WTC11 (cell line): ENCODE measurements at regions not wholly inside any gene's neighbourhood (a gene's known extent, or its start where the extent isn't known, plus 50 kb on each side); places are given as distances from the start of the nearest gene placed in this dataset.

Experiments used
- ATAC-seq: fragments of 200-7000 bp; cut with Tn5 transposase; 2 replicates; pipeline ENCODE4 v1.10.0; 2021; ENCODE audit warnings: mild to moderate bottlenecking, moderate library complexity
- CTCF ChIA-PET: fragments of 300-600 bp; sonication (Branson Sonifier 250); formaldehyde crosslinking; loops from one replicate; lab custom pipeline; 2021; ENCODE audit warnings: antibody characterized with exemption; lab: Charles Lee
- POLR2A ChIA-PET: fragments of 350-600 bp; sonication (Branson Sonifier 250); formaldehyde crosslinking; loops from one replicate; lab custom pipeline; 2021; ENCODE audit warnings: antibody characterized with exemption; lab: Charles Lee
- DNase-seq: peaks from one replicate; pipeline ENCODE4 v3.0.0; 2021; ENCODE audit warnings: low spot score
- H3K27ac Mint-ChIP-seq: 2 replicates; pipeline ENCODE4 v1.8.0; 2021; ENCODE audit warnings: mixed read lengths
- H3K27me3 Mint-ChIP-seq: 2 replicates; pipeline ENCODE4 v1.8.0; 2021; ENCODE audit warnings: low read depth, mild to moderate bottlenecking, moderate library complexity, mixed read lengths
- H3K36me3 Mint-ChIP-seq: 2 replicates; pipeline ENCODE4 v1.8.0; 2021; ENCODE audit warnings: mixed read lengths
- H3K4me1 Mint-ChIP-seq: 2 replicates; pipeline ENCODE4 v1.8.0; 2022; ENCODE audit warnings: mixed read lengths
- H3K4me3 Mint-ChIP-seq: 2 replicates; pipeline ENCODE4 v1.8.0; 2021; ENCODE audit warnings: mild to moderate bottlenecking, moderate library complexity, mixed read lengths
- H3K9me3 Mint-ChIP-seq: 2 replicates; pipeline ENCODE4 v1.8.0; 2021; ENCODE audit warnings: mixed read lengths
- CREB1 ChIP-seq: sonication (generic); formaldehyde crosslinking; IDR thresholded peaks from 2 replicates; pipeline ENCODE4 v1.8.0; 2023; ENCODE audit warnings: mild to moderate bottlenecking, missing genetic modification reagents
- ELF4 ChIP-seq: sonication (generic); formaldehyde crosslinking; IDR thresholded peaks from 2 replicates; pipeline ENCODE4 v1.8.1; 2022; ENCODE audit warnings: low read depth, mild to moderate bottlenecking, moderate library complexity, missing genetic modification reagents
- FOXP1 ChIP-seq: sonication (generic); formaldehyde crosslinking; IDR thresholded peaks from 2 replicates; pipeline ENCODE4 v1.8.0; 2022; ENCODE audit warnings: missing genetic modification reagents, mild to moderate bottlenecking, moderate library complexity, borderline replicate concordance
- GTF2I ChIP-seq: fragments of 250-450 bp; sonication (Bioruptor Pico); conservative IDR thresholded peaks from 2 replicates; pipeline ENCODE4 v1.4.0; 2021; ENCODE audit warnings: mild to moderate bottlenecking
- HMGA2 ChIP-seq: fragments of 250-450 bp; sonication (Bioruptor Pico); IDR thresholded peaks from 2 replicates; pipeline ENCODE4 v1.4.0; 2021; ENCODE audit warnings: mild to moderate bottlenecking, moderate library complexity
- MYBL2 ChIP-seq: sonication (generic); formaldehyde crosslinking; IDR thresholded peaks from 2 replicates; pipeline ENCODE4 v1.8.1; 2023; ENCODE audit warnings: mild to moderate bottlenecking, moderate library complexity, missing genetic modification reagents
- NR1H2 ChIP-seq: sonication (generic); formaldehyde crosslinking; IDR thresholded peaks from 2 replicates; pipeline ENCODE4 v1.9.0; 2021; ENCODE audit warnings: mild to moderate bottlenecking, moderate library complexity, missing genetic modification reagents
- NR3C1 ChIP-seq: sonication (generic); formaldehyde crosslinking; conservative IDR thresholded peaks from 2 replicates; pipeline ENCODE4 v1.8.1; 2023; ENCODE audit warnings: low read depth, mild to moderate bottlenecking, missing genetic modification reagents
- RORB ChIP-seq: fragments of 250-450 bp; sonication (Bioruptor Pico); IDR thresholded peaks from 2 replicates; pipeline ENCODE4 v1.9.0; 2021; ENCODE audit warnings: mild to moderate bottlenecking
- TEAD4 ChIP-seq: sonication (generic); formaldehyde crosslinking; IDR thresholded peaks from 2 replicates; pipeline ENCODE4 v1.8.0; 2022; ENCODE audit warnings: mild to moderate bottlenecking, missing genetic modification reagents
- ZNF317 ChIP-seq: sonication (generic); formaldehyde crosslinking; IDR thresholded peaks from 2 replicates; pipeline ENCODE4 v1.8.1; 2023; ENCODE audit warnings: low read depth, mild to moderate bottlenecking, moderate library complexity, missing genetic modification reagents, borderline replicate concordance
- ZNF423 ChIP-seq: fragments of 250-450 bp; sonication (Bioruptor Pico); IDR thresholded peaks from 2 replicates; pipeline ENCODE4 v2.1.2; 2022; ENCODE audit warnings: mild to moderate bottlenecking, moderate library complexity
- TF ChIP-seq, protein P1 (sequence below): sonication (generic); formaldehyde crosslinking; IDR thresholded peaks from 2 replicates; pipeline ENCODE4 v1.8.0; 2023; ENCODE audit warnings: mild to moderate bottlenecking, missing genetic modification reagents
- TF ChIP-seq, protein P2 (sequence below): fragments of 250-450 bp; sonication (Bioruptor Pico); IDR thresholded peaks from 2 replicates; pipeline ENCODE4 v1.9.0; 2021; ENCODE audit warnings: mild to moderate bottlenecking, borderline replicate concordance
- TF ChIP-seq, protein P3 (sequence below): sonication (generic); formaldehyde crosslinking; IDR thresholded peaks from 2 replicates; pipeline ENCODE4 v1.8.0; 2023; ENCODE audit warnings: missing genetic modification reagents
- TF ChIP-seq, protein P4 (sequence below): fragments of 250-450 bp; sonication (Bioruptor Pico); conservative IDR thresholded peaks from 2 replicates; pipeline ENCODE4 v1.9.0; 2021; ENCODE audit warnings: mild to moderate bottlenecking
- TF ChIP-seq, protein P5 (sequence below): sonication (generic); formaldehyde crosslinking; IDR thresholded peaks from 2 replicates; pipeline ENCODE4 v1.8.1; 2023; ENCODE audit warnings: mild to moderate bottlenecking, missing genetic modification reagents, moderate library complexity
- TF ChIP-seq, protein P6 (sequence below): sonication (generic); formaldehyde crosslinking; IDR thresholded peaks from 2 replicates; pipeline ENCODE4 v1.8.1; 2022; ENCODE audit warnings: missing genetic modification reagents, borderline replicate concordance

DNA sequence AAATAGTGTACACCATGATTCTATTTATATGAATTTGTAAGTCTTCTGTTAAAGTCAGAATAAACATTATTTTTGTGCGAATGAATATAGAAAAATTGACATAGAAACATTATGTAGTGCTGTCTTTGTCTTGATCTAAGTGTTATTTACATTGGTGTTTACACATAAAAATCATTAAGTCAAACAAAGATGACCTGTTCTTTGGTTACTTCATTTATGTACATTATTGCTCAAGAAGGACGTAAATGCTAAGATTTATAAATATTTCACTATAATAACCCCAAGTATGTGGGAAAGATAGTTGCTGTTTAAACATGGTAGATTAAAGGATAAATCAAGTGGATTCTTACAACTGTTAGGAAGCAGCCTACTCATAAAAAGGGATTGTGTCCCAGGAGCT is 536.8 kb upstream of the DSEL start:
- Mint-ChIP-seq H3K27me3 (no peaks in the 10 kb centered on the region), H3K9me3 (peaks cover 5% of the 10 kb centered on the region; the same call in 1 of the 2 replicates), H3K27ac (no peak overlapping the region), H3K36me3 (no peaks in the 10 kb centered on the region), H3K4me3 (no peak overlapping the region), H3K4me1 (peaks cover 12% of the 10 kb centered on the region)
- CTCF ChIA-PET: no interaction called here
- ATAC-seq (no peak), DNase-seq (no peak)
- TF ChIP-seq, protein P1, sequence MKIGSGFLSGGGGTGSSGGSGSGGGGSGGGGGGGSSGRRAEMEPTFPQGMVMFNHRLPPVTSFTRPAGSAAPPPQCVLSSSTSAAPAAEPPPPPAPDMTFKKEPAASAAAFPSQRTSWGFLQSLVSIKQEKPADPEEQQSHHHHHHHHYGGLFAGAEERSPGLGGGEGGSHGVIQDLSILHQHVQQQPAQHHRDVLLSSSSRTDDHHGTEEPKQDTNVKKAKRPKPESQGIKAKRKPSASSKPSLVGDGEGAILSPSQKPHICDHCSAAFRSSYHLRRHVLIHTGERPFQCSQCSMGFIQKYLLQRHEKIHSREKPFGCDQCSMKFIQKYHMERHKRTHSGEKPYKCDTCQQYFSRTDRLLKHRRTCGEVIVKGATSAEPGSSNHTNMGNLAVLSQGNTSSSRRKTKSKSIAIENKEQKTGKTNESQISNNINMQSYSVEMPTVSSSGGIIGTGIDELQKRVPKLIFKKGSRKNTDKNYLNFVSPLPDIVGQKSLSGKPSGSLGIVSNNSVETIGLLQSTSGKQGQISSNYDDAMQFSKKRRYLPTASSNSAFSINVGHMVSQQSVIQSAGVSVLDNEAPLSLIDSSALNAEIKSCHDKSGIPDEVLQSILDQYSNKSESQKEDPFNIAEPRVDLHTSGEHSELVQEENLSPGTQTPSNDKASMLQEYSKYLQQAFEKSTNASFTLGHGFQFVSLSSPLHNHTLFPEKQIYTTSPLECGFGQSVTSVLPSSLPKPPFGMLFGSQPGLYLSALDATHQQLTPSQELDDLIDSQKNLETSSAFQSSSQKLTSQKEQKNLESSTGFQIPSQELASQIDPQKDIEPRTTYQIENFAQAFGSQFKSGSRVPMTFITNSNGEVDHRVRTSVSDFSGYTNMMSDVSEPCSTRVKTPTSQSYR (CRISPR knock-in tag): no peak
- TF ChIP-seq FOXP1 (CRISPR knock-in tag) (no peak), HMGA2 (CRISPR knock-in tag) (no peak), ZNF423 (CRISPR knock-in tag) (no peak), RORB (no peak), TEAD4 (CRISPR knock-in tag) (no peak), NR3C1 (CRISPR knock-in tag) (no peak), GTF2I (CRISPR knock-in tag) (no peak), CREB1 (CRISPR knock-in tag) (no peak), ZNF317 (CRISPR knock-in tag) (no peak), MYBL2 (CRISPR knock-in tag) (no peak), ELF4 (CRISPR knock-in tag) (no peak), NR1H2 (no peak)
- TF ChIP-seq, protein P2, sequence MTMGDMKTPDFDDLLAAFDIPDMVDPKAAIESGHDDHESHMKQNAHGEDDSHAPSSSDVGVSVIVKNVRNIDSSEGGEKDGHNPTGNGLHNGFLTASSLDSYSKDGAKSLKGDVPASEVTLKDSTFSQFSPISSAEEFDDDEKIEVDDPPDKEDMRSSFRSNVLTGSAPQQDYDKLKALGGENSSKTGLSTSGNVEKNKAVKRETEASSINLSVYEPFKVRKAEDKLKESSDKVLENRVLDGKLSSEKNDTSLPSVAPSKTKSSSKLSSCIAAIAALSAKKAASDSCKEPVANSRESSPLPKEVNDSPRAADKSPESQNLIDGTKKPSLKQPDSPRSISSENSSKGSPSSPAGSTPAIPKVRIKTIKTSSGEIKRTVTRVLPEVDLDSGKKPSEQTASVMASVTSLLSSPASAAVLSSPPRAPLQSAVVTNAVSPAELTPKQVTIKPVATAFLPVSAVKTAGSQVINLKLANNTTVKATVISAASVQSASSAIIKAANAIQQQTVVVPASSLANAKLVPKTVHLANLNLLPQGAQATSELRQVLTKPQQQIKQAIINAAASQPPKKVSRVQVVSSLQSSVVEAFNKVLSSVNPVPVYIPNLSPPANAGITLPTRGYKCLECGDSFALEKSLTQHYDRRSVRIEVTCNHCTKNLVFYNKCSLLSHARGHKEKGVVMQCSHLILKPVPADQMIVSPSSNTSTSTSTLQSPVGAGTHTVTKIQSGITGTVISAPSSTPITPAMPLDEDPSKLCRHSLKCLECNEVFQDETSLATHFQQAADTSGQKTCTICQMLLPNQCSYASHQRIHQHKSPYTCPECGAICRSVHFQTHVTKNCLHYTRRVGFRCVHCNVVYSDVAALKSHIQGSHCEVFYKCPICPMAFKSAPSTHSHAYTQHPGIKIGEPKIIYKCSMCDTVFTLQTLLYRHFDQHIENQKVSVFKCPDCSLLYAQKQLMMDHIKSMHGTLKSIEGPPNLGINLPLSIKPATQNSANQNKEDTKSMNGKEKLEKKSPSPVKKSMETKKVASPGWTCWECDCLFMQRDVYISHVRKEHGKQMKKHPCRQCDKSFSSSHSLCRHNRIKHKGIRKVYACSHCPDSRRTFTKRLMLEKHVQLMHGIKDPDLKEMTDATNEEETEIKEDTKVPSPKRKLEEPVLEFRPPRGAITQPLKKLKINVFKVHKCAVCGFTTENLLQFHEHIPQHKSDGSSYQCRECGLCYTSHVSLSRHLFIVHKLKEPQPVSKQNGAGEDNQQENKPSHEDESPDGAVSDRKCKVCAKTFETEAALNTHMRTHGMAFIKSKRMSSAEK (CRISPR knock-in tag): no peak
- TF ChIP-seq, protein P3, sequence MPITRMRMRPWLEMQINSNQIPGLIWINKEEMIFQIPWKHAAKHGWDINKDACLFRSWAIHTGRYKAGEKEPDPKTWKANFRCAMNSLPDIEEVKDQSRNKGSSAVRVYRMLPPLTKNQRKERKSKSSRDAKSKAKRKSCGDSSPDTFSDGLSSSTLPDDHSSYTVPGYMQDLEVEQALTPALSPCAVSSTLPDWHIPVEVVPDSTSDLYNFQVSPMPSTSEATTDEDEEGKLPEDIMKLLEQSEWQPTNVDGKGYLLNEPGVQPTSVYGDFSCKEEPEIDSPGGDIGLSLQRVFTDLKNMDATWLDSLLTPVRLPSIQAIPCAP: no peak
- TF ChIP-seq, protein P4, sequence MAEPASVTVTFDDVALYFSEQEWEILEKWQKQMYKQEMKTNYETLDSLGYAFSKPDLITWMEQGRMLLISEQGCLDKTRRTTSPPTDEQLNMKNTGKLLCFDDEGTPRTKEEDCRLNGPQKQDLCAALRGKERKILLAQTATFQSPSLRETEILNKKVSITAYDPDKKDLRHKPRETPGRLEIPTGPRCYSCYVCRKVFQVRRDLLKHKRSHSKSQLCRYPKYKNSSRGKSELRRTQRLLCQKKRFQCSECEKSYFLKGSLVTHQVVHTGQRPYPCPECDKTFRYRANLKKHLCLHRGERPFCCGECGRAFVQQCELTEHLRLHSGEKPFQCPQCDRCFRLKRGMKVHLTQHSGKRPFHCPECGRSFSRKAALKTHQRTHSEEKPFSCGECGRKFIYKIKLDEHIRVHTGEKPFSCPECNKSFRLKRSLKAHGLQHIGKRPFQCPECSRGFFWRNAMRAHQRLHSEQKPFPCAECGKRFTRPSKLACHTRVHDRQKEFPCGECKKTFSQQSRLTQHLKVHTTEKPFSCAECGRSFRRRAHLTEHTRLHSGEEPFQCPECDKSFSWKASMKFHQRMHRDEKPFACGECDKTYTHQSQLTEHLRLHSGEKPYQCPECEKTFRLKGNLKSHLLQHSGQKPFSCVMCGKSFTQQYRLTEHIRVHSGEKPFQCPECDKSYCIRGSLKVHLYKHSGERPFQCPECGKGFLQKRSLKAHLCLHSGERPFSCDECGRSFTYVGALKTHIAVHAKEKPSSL: no peak
- TF ChIP-seq, protein P5, sequence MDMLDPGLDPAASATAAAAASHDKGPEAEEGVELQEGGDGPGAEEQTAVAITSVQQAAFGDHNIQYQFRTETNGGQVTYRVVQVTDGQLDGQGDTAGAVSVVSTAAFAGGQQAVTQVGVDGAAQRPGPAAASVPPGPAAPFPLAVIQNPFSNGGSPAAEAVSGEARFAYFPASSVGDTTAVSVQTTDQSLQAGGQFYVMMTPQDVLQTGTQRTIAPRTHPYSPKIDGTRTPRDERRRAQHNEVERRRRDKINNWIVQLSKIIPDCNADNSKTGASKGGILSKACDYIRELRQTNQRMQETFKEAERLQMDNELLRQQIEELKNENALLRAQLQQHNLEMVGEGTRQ (CRISPR knock-in tag): no peak
- TF ChIP-seq, protein P6, sequence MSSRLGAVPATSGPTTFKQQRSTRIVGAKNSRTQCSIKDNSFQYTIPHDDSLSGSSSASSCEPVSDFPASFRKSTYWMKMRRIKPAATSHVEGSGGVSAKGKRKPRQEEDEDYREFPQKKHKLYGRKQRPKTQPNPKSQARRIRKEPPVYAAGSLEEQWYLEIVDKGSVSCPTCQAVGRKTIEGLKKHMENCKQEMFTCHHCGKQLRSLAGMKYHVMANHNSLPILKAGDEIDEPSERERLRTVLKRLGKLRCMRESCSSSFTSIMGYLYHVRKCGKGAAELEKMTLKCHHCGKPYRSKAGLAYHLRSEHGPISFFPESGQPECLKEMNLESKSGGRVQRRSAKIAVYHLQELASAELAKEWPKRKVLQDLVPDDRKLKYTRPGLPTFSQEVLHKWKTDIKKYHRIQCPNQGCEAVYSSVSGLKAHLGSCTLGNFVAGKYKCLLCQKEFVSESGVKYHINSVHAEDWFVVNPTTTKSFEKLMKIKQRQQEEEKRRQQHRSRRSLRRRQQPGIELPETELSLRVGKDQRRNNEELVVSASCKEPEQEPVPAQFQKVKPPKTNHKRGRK (CRISPR knock-in tag): no peak
- POLR2A ChIA-PET: no interaction called here
